HUES64 (cell line): ENCODE measurements at regions not wholly inside any gene's neighbourhood (a gene's known extent, or its start where the extent isn't known, plus 50 kb on each side); places are given as distances from the start of the nearest gene placed in this dataset.
"Not testable (repeated sequence)": the region's sequence is repeated elsewhere in the genome, so short reads cannot be mapped to it uniquely, and the experiment has no call there.

Experiments
- H3K27ac ChIP-seq: 2 replicates; pipeline ENCODE4 v1.7.0; 2013; ENCODE audit warnings: low read depth, low read length, inconsistent platforms
- H3K27me3 ChIP-seq: 2 replicates; pipeline ENCODE4 v1.6.1; 2013; ENCODE audit warnings: mild to moderate bottlenecking, low read length; ENCODE audit not compliant: insufficient read depth
- H3K36me3 ChIP-seq: 2 replicates; pipeline ENCODE4 v1.6.1; 2013; ENCODE audit warnings: mild to moderate bottlenecking, low read length; ENCODE audit not compliant: insufficient read depth
- H3K4me1 ChIP-seq: 2 replicates; pipeline ENCODE4 v1.6.1; 2013; ENCODE audit warnings: mild to moderate bottlenecking, low read length, moderate library complexity; ENCODE audit not compliant: insufficient read depth
- H3K4me3 ChIP-seq: 2 replicates; pipeline ENCODE4 v1.5.1; 2013; ENCODE audit warnings: mild to moderate bottlenecking, low read length, moderate library complexity
- H3K9ac ChIP-seq: 2 replicates; pipeline ENCODE4 v1.6.1; 2013; ENCODE audit warnings: mild to moderate bottlenecking, low read depth, low read length
- H3K9me3 ChIP-seq: 2 replicates; pipeline ENCODE4 v1.6.1; 2013; ENCODE audit warnings: low read depth, low read length; ENCODE audit not compliant: insufficient read depth
- WGBS: fragments of 150-250, 120-280 bp; methylation state at CpG from one replicate; pipeline ENCODE4 v1.1.7; 2013; ENCODE audit warnings: missing lambda C conversion rate; 5-methylcytosine and 5-hydroxymethylcytosine counted together

DNA sequence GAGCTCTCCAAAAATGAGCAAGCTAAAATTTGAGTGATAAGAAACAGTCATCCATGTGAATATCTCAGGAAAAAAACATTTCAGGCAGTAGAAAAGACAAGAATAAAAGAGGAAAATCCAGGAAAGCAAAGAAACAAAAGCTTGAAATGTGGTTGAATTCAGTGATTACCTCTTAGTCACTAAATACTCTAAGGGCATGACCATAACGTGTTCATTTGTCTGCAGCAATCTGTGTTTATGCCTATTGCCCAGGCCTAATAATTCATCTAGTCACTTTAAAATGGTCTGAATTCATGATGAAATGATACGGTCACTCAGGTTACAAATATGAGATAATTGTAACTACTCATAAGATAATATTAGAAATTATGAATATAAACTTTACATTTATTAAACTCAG is 837.9 kb downstream of the STPG2 start:
- Histone ChIP-seq H3K4me3 (no peak overlapping the region), H3K27me3 (no peaks in the 10 kb centered on the region), H3K36me3 (no peaks in the 10 kb centered on the region), H3K9ac (no peak overlapping the region), H3K4me1 (no peaks in the 10 kb centered on the region), H3K27ac (no peak overlapping the region), H3K9me3 (peaks cover 8% of the 10 kb centered on the region; the same call in 1 of the 2 replicates)
- 100% methylated on average over 1 of the region's 2 CpGs for WGBS

DNA sequence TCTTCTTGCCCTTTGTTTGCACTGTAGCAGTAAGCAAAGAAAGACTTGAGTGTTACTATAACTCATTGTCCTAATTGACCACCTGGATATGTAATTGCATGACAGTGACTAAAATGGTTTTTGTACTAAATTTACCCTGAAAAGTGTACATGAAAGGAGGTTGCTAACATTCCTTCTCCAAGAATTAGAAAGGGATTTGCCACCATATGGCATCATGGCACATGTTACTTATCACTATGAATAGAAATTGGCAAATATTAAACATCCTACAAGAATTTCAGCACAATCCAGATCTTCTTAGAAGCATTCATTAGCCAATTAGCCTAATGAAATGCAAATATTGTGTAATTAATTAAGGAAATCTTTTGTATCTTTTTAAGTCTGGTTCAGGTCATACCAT is 834.2 kb downstream of the STPG2 start:
- Histone ChIP-seq H3K27me3 (no peaks in the 10 kb centered on the region), H3K4me1 (no peaks in the 10 kb centered on the region), H3K36me3 (no peaks in the 10 kb centered on the region), H3K9me3 (no peaks in the 10 kb centered on the region), H3K4me3 (no peak overlapping the region), H3K27ac (no peak overlapping the region), H3K9ac (no peak overlapping the region)

DNA sequence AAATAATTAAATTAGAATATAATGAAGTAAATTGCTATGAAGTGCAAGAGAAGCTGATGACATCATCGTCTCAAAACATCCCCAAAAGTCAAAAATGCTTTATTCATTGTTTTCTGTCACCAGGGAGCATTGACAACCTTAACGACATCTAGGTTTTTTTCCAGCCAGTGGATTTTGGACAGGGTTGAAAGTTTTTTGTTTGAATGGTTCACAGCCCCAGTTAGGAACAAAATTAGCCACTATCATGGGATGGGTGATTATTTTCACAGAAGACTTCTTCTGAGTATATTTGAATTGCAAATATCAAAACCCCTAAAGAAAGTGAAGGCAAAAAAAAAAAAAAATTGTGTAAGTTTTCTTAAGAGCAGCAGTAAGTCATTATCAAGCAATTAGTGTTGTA is 826.1 kb downstream of the STPG2 start:
- Histone ChIP-seq H3K9me3 (no peaks in the 10 kb centered on the region), H3K36me3 (no peaks in the 10 kb centered on the region), H3K9ac (no peak overlapping the region), H3K4me3 (no peak overlapping the region), H3K27ac (no peak overlapping the region), H3K27me3 (no peaks in the 10 kb centered on the region), H3K4me1 (peaks cover 21% of the 10 kb centered on the region)
- WGBS = 50% methylated on average over 1 of the region's 2 CpGs

DNA sequence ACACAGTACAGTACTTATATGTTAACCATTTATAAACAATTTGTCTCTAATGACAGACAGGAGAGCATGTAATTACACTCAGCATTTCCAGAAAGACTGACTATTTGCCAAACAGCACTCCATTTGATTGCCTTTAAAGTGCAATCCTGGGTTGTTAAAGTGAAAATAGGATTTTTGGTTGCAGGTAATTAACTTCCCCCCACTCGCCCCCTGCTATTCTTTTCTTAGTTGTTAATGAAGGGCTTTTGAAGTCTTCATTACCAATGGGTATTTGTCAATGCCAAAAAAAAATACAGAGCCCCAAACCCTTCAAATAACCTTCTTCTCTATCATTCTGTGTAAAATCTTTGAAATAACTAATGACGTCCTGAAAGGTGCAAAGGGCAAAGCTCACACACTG is 825.6 kb downstream of the STPG2 start:
- Histone ChIP-seq H3K4me1 (peaks cover 21% of the 10 kb centered on the region), H3K4me3 (no peak overlapping the region)
- WGBS = 6% methylated on average over 1 of the region's 2 CpGs

DNA sequence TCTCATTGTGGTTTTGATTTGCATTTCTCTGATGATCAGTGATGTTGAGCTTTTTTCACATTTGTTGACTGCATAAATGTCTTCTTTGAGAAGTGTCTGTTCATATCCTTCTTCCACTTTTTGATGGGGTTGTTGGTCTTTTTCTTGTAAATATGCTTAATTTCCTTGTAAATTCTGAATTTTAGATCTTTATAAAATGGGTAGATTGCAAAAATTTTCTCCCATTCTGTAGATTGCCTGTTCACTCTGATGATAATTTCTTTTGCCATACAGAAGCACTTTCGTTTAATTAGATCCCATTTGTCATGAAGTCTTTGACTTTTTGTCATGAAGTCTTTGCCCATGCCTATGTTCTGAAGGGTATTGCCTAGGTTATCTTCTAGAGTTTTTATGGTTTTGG is 817.5 kb downstream of the STPG2 start:
- H3K4me3 ChIP-seq, H3K27ac ChIP-seq, H3K4me1 ChIP-seq, H3K9ac ChIP-seq, H3K9me3 ChIP-seq, H3K27me3 ChIP-seq, H3K36me3 ChIP-seq: not testable (repeated sequence)
- 74% methylated on average over 1 of the region's 1 CpG for WGBS

More for the DNA sequence above, 825.6 kb downstream of the STPG2 start:
- H3K9me3 ChIP-seq = no peaks in the 10 kb centered on the region
- no peak overlapping the region for H3K27ac ChIP-seq
- no peak overlapping the region for H3K9ac ChIP-seq
- no peaks in the 10 kb centered on the region for H3K27me3 ChIP-seq
- no peaks in the 10 kb centered on the region for H3K36me3 ChIP-seq

DNA sequence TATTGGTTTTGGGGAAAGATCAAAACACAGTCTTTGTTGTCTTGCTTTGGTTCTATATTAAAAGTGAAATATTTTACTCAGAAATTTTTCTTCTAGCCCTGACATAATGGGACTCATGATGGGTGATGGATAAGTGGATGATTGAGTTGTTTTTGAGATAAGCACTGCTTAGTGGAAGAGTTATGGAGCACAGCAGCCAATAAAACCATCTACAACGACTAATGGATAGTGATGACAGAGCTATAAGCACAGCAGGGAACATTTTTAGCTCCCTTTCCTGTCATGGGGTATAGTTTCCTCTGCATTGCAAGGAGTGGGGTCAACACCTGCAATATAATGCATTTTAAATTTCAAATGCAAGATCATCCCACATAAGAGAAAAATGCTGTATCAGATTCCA is 812.4 kb downstream of the STPG2 start:
- Histone ChIP-seq H3K9me3 (no peaks in the 10 kb centered on the region; the same call in 1 of the 2 replicates), H3K27me3 (no peaks in the 10 kb centered on the region), H3K27ac (no peak overlapping the region), H3K4me3 (no peak overlapping the region), H3K9ac (no peak overlapping the region), H3K4me1 (no peaks in the 10 kb centered on the region), H3K36me3 (no peaks in the 10 kb centered on the region)
- WGBS = 92% methylated on average over 1 of the region's 1 CpG

DNA sequence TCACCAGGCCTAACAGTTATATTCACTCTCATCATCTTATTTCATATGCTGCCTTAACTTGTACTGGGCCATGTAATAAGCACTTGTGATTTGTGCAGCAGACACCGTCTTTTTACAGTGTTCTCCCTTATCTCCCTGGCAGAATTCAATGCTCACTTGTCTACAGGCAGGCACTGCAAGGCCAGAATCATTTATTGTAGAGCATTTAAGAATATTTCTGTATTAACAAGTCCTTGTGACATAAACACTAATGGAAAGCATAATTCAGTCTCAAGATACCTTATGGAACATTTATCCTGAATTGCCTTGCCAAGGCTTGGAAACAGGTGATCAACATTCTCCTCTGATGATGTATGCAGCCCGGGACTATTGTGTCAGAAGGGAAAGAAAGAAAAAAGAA is 808.9 kb downstream of the STPG2 start:
- no peak overlapping the region for H3K4me3 ChIP-seq
- H3K27me3 ChIP-seq = no peaks in the 10 kb centered on the region
- H3K9ac ChIP-seq = no peak overlapping the region
- WGBS = 88% methylated on average over 1 of the region's 2 CpGs
- H3K27ac ChIP-seq = no peak overlapping the region
- no peaks in the 10 kb centered on the region for H3K36me3 ChIP-seq
- no peaks in the 10 kb centered on the region for H3K4me1 ChIP-seq
- H3K9me3 ChIP-seq = 0 out of 2 replicates have a peak, but pooled peaks cover 3% of the 10 kb centered on the region

DNA sequence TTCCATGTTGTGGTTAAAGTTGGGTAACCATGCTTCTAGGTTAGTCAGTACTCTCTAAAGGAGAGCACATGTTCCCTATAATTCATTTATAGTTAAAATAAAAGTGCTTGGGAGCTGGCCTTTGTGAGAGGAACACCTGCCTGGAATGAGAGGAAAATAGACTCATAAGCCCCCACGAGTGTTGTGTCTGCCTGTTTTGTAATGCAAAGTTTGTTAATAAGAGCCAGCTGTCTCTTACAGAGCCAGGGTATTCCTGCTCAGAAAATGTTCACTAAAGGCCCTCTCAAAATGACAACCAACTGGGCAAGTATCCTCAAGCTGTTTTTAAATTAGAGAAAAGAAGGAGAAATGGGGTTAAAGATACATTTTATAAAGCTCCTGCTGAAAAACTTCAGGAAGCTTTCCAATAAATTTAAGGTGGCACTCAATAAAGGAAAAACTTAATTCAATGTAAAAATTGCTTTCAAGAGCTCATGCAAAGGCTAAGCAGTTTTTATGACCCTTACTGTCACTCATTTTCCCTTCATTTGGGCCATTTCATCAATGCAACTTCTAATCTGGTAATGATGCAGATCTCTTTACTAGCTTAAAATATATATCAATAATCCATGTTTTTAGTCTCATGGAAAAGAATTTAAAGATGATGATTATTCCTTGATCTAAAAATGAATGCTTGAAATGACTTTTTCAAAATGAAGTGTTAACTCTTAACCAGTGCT is 793.6 kb downstream of the STPG2 start:
- H3K36me3 ChIP-seq = no peaks in the 10 kb centered on the region
- H3K27me3 ChIP-seq = no peaks in the 10 kb centered on the region
- WGBS = 12% methylated on average over 1 of the region's 1 CpG
- no peak overlapping the region for H3K9ac ChIP-seq
- H3K4me1 ChIP-seq = peaks cover 24% of the 10 kb centered on the region
- peak overlapping the region; percentile 28; the same call in 1 of the 2 replicates for H3K27ac ChIP-seq
- H3K9me3 ChIP-seq = 0 out of 2 replicates have a peak, but pooled peaks cover under 1% of the 10 kb centered on the region
- H3K4me3 ChIP-seq = no peak overlapping the region

DNA sequence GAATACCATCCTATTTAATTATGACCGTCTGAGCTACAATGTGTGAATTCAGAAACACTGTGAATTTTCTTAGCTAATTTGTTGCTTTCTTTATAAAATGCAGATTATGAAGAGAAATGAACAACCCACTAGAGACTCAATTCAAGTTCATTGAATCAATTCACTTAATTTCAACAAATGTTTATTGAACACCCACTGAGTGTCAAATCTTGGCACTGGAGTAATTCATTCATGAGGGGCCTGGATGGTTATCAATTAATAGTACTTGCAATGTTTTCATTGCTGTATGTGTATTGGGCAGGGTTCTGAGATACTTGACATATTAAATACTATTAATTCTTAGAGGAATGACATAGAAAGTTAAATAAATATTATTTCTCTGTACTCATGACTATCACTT is 789.4 kb downstream of the STPG2 start:
- H3K27me3 ChIP-seq = no peaks in the 10 kb centered on the region
- no peak overlapping the region for H3K27ac ChIP-seq
- H3K4me3 ChIP-seq = no peak overlapping the region
- H3K36me3 ChIP-seq = no peaks in the 10 kb centered on the region
- H3K9ac ChIP-seq = no peak overlapping the region
- H3K9me3 ChIP-seq = peaks cover 13% of the 10 kb centered on the region
- H3K4me1 ChIP-seq = peaks cover 17% of the 10 kb centered on the region
- no CpG with 5 or more reads among the region's 1 CpG for whole genome bisulfite sequencing

DNA sequence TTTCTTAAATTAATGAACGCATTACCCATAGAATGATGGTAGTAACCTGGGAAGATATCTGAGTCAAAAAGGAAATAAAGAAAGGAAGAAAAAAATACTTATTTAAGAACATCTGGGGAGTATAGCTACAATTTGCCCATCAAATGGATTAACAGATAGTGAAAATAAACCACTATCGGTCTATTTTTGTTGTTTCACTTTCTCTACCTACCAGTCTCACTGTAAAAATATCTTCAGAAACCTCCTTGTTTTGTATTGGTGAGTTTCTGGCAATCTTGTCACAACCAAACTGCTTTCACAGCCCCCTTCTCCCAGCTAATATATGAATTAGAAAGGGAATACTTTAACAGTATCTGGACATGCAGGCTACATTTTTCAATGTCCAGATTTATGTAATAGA is 783.5 kb downstream of the STPG2 start:
- H3K36me3 ChIP-seq = no peaks in the 10 kb centered on the region
- H3K27me3 ChIP-seq = no peaks in the 10 kb centered on the region
- no peak overlapping the region for H3K9ac ChIP-seq
- H3K4me1 ChIP-seq = no peaks in the 10 kb centered on the region
- H3K27ac ChIP-seq = no peak overlapping the region
- peaks cover 20% of the 10 kb centered on the region for H3K9me3 ChIP-seq
- WGBS = 80% methylated on average over 1 of the region's 2 CpGs
- no peak overlapping the region for H3K4me3 ChIP-seq

DNA sequence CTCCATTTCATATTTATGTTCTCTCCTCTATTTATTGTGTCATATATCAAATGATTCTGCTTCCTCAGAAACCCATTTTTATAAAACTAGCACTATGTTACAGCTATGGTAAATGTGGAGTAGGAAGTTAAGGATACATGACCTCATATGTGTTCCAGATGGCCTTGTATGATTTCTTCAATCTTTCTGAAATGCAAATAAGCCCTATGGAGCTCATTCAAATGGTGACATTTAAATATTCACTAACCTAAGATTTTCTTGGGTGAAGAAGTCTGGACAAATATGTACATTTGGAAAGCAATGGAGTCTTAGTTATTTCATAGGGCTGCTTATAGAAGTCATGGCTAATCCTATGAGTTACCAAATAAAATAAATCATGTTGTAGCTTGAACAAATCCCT is 782.5 kb downstream of the STPG2 start:
- Histone ChIP-seq H3K4me1 (no peaks in the 10 kb centered on the region), H3K27me3 (no peaks in the 10 kb centered on the region), H3K9ac (no peak overlapping the region), H3K4me3 (no peak overlapping the region), H3K9me3 (peaks cover 20% of the 10 kb centered on the region), H3K36me3 (no peaks in the 10 kb centered on the region), H3K27ac (no peak overlapping the region)

DNA sequence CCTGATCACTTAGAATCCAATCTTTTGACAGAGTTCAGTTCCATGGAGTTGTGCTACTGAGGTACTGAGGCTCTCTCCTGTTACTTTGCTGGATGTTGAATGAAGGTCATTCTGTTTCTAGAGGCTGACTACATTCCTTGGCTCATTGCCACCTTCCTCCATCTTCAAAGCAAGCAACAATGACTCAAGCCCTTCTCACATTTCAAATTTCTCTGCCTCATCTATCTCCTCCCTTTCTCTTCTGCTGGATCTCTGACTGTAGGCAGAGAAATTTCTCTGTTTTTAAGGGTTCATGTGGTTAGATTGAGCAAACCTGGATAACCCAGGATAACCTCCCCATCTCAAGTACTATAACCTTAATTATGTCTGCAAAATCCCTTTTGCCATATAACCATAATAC is 775.4 kb downstream of the STPG2 start:
- H3K4me3 ChIP-seq = no peak overlapping the region
- peaks cover 12% of the 10 kb centered on the region for H3K9me3 ChIP-seq
- no peak overlapping the region for H3K27ac ChIP-seq
- H3K9ac ChIP-seq = no peak overlapping the region
- H3K27me3 ChIP-seq = no peaks in the 10 kb centered on the region
- no peaks in the 10 kb centered on the region for H3K36me3 ChIP-seq
- H3K4me1 ChIP-seq = no peaks in the 10 kb centered on the region
